ENCODE measurements at regions not wholly inside any gene's neighbourhood (a gene's known extent, or its start where the extent isn't known, plus 50 kb on each side); places are given as distances from the start of the nearest gene placed in this dataset.

DNA sequence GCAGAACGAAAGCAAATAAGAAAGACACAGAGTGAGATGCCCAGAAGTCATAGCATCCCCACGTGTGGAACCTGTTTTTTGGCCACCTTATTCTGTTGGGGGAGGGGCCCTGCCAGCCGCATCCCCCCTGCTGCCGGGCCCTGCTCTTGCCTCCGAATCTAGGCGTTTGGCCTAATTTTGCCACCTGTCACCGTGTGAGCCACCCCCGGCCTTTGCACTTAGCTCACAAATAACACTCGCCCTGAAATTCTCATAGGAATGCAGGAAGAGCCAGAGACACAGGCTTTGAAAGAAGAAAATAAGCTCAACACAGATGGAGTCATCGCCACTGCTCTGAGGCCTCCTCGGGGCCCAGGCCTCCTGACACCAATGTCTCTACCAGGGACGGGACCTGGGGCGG, 522.6 kb upstream of the SALL3 start:
- TF ChIP-seq ARNT (IDR thresholded peaks at IDR 0.05) (no peak), FOXM1 (IDR thresholded peaks at IDR 0.05; ENCODE audit: borderline replicate concordance) (no peak)
